Neuronal stem cell (in vitro differentiated cells): ENCODE measurements at regions not wholly inside any gene's neighbourhood (a gene's known extent, or its start where the extent isn't known, plus 50 kb on each side); places are given as distances from the start of the nearest gene placed in this dataset.

Experiments used
- DNase-seq: peaks from one replicate; pipeline ENCODE4 v3.0.0-alpha.2; 2013; ENCODE audit warnings: low spot score
- H2AFZ ChIP-seq: one replicate; pipeline ENCODE4 v1.6.1; 2013; ENCODE audit warnings: mild to moderate bottlenecking, low read length, inconsistent platforms
- H2AK5ac ChIP-seq: 2 replicates; pipeline ENCODE4 v1.6.1; 2013; ENCODE audit warnings: low read depth, mild to moderate bottlenecking, inconsistent platforms, low read length, moderate library complexity, mixed read lengths
- H2BK120ac ChIP-seq: 2 replicates; pipeline ENCODE4 v1.6.1; 2013; ENCODE audit warnings: low read depth, mild to moderate bottlenecking, inconsistent platforms, low read length, moderate library complexity, mixed read lengths
- H2BK12ac ChIP-seq: one replicate; pipeline ENCODE4 v1.6.1; 2013; ENCODE audit warnings: low read length, inconsistent platforms
- H2BK15ac ChIP-seq: 2 replicates; pipeline ENCODE4 v1.6.1; 2013; ENCODE audit warnings: mild to moderate bottlenecking, low read length, inconsistent platforms, mixed read lengths
- H2BK5ac ChIP-seq: one replicate; pipeline ENCODE4 v1.6.1; 2013; ENCODE audit warnings: inconsistent platforms, mild to moderate bottlenecking, low read length, moderate library complexity
- H3K14ac ChIP-seq: one replicate; pipeline ENCODE4 v1.6.1; 2013; ENCODE audit warnings: low read length, inconsistent platforms
- H3K18ac ChIP-seq: 2 replicates; pipeline ENCODE4 v1.6.1; 2013; ENCODE audit warnings: low read length, inconsistent platforms
- H3K23ac ChIP-seq: 2 replicates; pipeline ENCODE4 v1.6.1; 2013; ENCODE audit warnings: low read depth, mild to moderate bottlenecking, mixed read lengths, low read length, inconsistent platforms; ENCODE audit not compliant: poor library complexity
- H3K27ac ChIP-seq: replicated peaks from 3 replicates; pipeline ENCODE4 v1.5.1; 2013; ENCODE audit warnings: low read length, inconsistent platforms
- H3K27me3 ChIP-seq, 3 experiments: 2 replicates each; pipeline ENCODE4 v1.6.1; 2013; ENCODE audit warnings: low read length in 3 of 3, mild to moderate bottlenecking in 2 of 3, inconsistent platforms in 1 of 3, low read depth in 1 of 3, mixed read lengths in 1 of 3, moderate library complexity in 1 of 3; ENCODE audit not compliant: control insufficient read depth in 3 of 3, insufficient read depth in 3 of 3
- H3K36me3 ChIP-seq, 2 donors: replicated peaks in 1 of 2; 2 replicates each; pipeline ENCODE4 v1.6.1; 2013; ENCODE audit warnings: low read length in 2 of 2; ENCODE audit not compliant: control insufficient read depth in 2 of 2, insufficient read depth in 2 of 2
- H3K4ac ChIP-seq: 2 replicates; pipeline ENCODE4 v1.6.1; 2013; ENCODE audit warnings: inconsistent platforms, mild to moderate bottlenecking, low read length, moderate library complexity
- H3K4me1 ChIP-seq, 2 donors: 1 replicate in 1 of 2; 2 replicates in 1 of 2; pipeline ENCODE4 v1.6.1; 2013; ENCODE audit warnings: low read length in 2 of 2, low read depth in 1 of 2; ENCODE audit not compliant: control insufficient read depth in 2 of 2, insufficient read depth in 1 of 2
- H3K4me2 ChIP-seq: one replicate; pipeline ENCODE4 v1.6.1; 2013; ENCODE audit warnings: mild to moderate bottlenecking, low read length, inconsistent platforms; ENCODE audit not compliant: insufficient read depth, poor library complexity, severe bottlenecking
- H3K4me3 ChIP-seq, 2 donors: 2 replicates each; pipeline ENCODE4 v1.5.1; 2013; ENCODE audit warnings: low read length in 2 of 2, mild to moderate bottlenecking in 2 of 2, inconsistent platforms in 1 of 2, moderate library complexity in 1 of 2
- H3K79me1 ChIP-seq: one replicate; pipeline ENCODE4 v1.6.1; 2013; ENCODE audit warnings: low read depth, mild to moderate bottlenecking, inconsistent platforms, low read length, moderate library complexity
- H3K9ac ChIP-seq: one replicate; pipeline ENCODE4 v1.6.1; 2013; ENCODE audit warnings: mild to moderate bottlenecking, low read depth, low read length, inconsistent platforms; ENCODE audit not compliant: poor library complexity
- H3K9me3 ChIP-seq, 2 donors: replicated peaks in 1 of 2; 2 replicates each; pipeline versions ENCODE3 to v1.6.1; 2013; ENCODE audit warnings: low read length in 2 of 2, mild to moderate bottlenecking in 2 of 2, inconsistent platforms in 1 of 2, low read depth in 1 of 2, mixed read lengths in 1 of 2, moderate library complexity in 1 of 2; ENCODE audit not compliant: control insufficient read depth in 2 of 2, insufficient read depth in 1 of 2
- H4K8ac ChIP-seq: one replicate; pipeline ENCODE4 v1.6.1; 2013; ENCODE audit warnings: low read depth, mild to moderate bottlenecking, inconsistent platforms, low read length, moderate library complexity
- H4K91ac ChIP-seq: one replicate; pipeline ENCODE4 v1.6.1; 2013; ENCODE audit warnings: low read length, low read depth, mild to moderate bottlenecking, inconsistent platforms; ENCODE audit not compliant: poor library complexity
- WGBS, 2 donors: extraction: QIAGEN DNeasy Blood & Tissue Kit; methylation state at CpG; one replicate each; pipeline ENCODE4 v1.1.7; 2013; ENCODE audit warnings: missing lambda C conversion rate in 2 of 2, mixed read lengths in 1 of 2; ENCODE audit not compliant: insufficient read length in 2 of 2, insufficient replicate concordance in 1 of 2; ENCODE audit errors: extremely low coverage in 2 of 2; 5-methylcytosine and 5-hydroxymethylcytosine counted together

DNA sequence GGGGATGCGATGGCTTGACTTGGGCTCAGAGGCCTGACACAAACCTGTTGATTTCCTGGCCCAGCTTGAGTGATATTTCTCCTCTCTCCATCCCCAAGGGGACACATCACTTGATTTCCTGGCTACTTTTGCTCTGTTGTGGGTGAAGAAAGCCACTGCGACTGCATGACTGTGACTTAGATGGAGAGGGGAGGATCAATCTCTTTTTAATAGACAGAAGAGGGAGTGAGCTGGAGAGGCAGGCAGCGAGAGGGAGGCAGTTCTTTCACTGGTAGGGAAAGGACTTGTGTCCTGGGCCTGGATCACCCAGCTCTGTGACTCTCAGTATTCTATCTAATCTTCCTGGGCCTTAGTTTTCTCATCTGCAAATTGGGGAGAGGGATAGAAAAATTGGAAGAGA is 189.8 kb upstream of the RGMA start:
- no CpG with 5 or more reads among the region's 3 CpGs for WGBS, 2 donors
- Histone ChIP-seq H3K79me1 (no peaks in the 10 kb centered on the region), H2AFZ (no peak overlapping the region), H2BK5ac (no peak overlapping the region), H4K91ac (no peak overlapping the region), H3K9ac (no peak overlapping the region), H3K23ac (no peak overlapping the region), H3K27me3 (no peaks in the 10 kb centered on the region), H3K18ac (peak overlapping the region; percentile 80), H3K27ac (peak overlapping the region; percentile 100), H3K9me3 (peaks cover 0 to 19% of the 10 kb centered on the region in 2 donors), H2BK120ac (no peak overlapping the region), H3K4ac (no peak overlapping the region), H2AK5ac (peak overlapping the region; percentile 6), H4K8ac (no peak overlapping the region), H3K4me3 (no peak overlapping the region), H3K4me1 (peaks cover 11 to 33% of the 10 kb centered on the region in 2 donors), H3K4me2 (no peak overlapping the region), H3K36me3 (no peaks in the 10 kb centered on the region), H2BK12ac (no peak overlapping the region), H2BK15ac (no peak overlapping the region), H3K14ac (no peak overlapping the region)
- no peak for DNase-seq

DNA sequence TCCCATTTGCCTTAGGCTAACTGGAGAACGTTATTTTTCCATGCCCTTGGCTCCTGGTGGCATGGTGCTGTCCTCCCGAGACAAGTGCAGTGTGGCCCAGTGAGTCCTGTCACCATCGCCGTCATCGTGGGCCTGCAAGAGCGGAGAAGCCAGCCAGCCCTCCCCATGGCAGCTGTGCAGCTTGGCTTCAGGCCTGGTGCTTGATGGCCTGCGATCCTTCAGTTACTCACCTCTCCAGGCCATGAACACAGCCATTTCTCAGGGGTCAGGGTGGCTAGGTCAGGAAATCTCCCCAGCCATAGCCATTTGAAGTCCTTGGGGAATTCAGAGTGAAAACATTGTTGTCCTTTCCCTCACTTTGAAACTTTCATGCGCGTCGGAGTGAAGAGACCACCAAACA is 189.0 kb upstream of the RGMA start:
- peaks cover 11 to 36% of the 10 kb centered on the region in 2 donors for H3K4me1 ChIP-seq
- peak overlapping the region; percentile 32 for H3K9ac ChIP-seq
- peak overlapping the region; percentile 45 for H3K23ac ChIP-seq
- no CpG with 5 or more reads among the region's 10 CpGs for WGBS, 2 donors
- H2AFZ ChIP-seq = no peak overlapping the region
- peak overlapping the region; percentile 99 for H4K91ac ChIP-seq
- peak overlapping the region; percentile 74 for H3K18ac ChIP-seq
- peaks cover 0 to 26% of the 10 kb centered on the region in 2 donors for H3K9me3 ChIP-seq
- peak overlapping the region; percentile 98 for H2AK5ac ChIP-seq
- H3K4ac ChIP-seq = peak overlapping the region; percentile 43
- H2BK15ac ChIP-seq = peak overlapping the region; percentile 13
- no peak overlapping the region for H3K14ac ChIP-seq
- H3K27ac ChIP-seq = peak overlapping the region; percentile 49
- H2BK12ac ChIP-seq = peak overlapping the region; percentile 87
- H3K27me3 ChIP-seq = no peaks in the 10 kb centered on the region
- peak overlapping the region; percentile 93 for H2BK120ac ChIP-seq
- no peaks in the 10 kb centered on the region for H3K79me1 ChIP-seq
- H2BK5ac ChIP-seq = peak overlapping the region; percentile 96
- no peak for DNase-seq
- H4K8ac ChIP-seq = no peak overlapping the region
- H3K4me2 ChIP-seq = no peak overlapping the region
- H3K4me3 ChIP-seq = no peak overlapping the region
- H3K36me3 ChIP-seq = no peaks in the 10 kb centered on the region

DNA sequence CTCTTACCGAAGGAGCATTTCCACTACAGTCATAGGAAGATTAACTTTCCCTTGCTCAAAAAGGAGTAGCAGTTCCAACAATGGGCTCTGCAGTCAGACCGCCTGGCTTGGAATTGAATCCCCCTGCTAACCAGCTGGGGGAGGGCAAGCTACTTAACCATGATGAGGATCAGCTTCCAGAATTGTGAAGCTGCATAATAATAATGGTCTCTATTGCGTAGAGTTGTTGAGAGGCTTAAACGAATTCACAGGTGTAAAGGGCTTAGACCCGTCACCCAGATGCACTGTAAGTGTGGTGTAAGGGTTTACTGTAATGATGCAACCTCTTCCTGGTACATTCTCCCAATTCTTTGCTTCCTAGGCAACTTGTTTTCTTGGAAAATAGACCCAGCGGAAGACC is 185.2 kb upstream of the RGMA start:
- Histone ChIP-seq H4K8ac (no peak overlapping the region), H3K14ac (no peak overlapping the region), H3K4me1 (peaks cover 16 to 40% of the 10 kb centered on the region in 2 donors), H2AK5ac (no peak overlapping the region), H3K27me3 (no peaks in the 10 kb centered on the region), H3K9me3 (peaks cover 2 to 60% of the 10 kb centered on the region in 2 donors), H3K9ac (no peak overlapping the region), H3K27ac (peak overlapping the region; percentile 43), H2BK15ac (no peak overlapping the region), H2AFZ (no peak overlapping the region), H2BK12ac (no peak overlapping the region), H3K4me3 (no peak overlapping the region), H4K91ac (no peak overlapping the region), H2BK120ac (no peak overlapping the region), H3K79me1 (no peaks in the 10 kb centered on the region), H3K23ac (no peak overlapping the region), H3K18ac (no peak overlapping the region), H3K4ac (no peak overlapping the region), H3K36me3 (no peaks in the 10 kb centered on the region), H2BK5ac (no peak overlapping the region), H3K4me2 (no peak overlapping the region)
- no CpG with 5 or more reads among the region's 6 CpGs for WGBS, 2 donors
- no peak for DNase-seq

DNA sequence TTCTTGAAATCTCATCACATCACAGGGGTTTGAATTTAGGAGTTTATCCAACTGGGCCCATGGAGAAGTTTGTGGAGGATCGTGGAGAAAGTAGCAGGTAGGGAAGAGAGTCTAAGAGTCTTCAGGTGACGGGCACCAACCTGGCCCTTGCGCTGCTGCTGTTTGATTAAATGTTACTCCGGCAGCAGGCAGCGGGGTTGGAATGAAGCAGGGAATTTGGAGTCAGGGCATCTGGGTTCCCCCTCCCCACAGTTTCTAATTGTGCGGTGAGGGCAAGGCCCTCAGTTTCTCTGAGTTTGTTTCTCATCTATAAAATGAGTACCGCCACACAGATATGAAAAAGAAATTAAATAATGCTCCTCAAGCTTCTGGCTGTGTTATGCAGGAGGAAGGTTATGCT is 182.9 kb upstream of the RGMA start:
- Histone ChIP-seq H3K9me3 (peaks cover 2 to 76% of the 10 kb centered on the region in 2 donors), H3K18ac (no peak overlapping the region), H3K4ac (no peak overlapping the region), H3K23ac (no peak overlapping the region), H3K27me3 (no peaks in the 10 kb centered on the region), H3K79me1 (no peaks in the 10 kb centered on the region), H3K9ac (no peak overlapping the region), H2BK5ac (no peak overlapping the region), H2AK5ac (no peak overlapping the region), H4K91ac (no peak overlapping the region), H3K27ac (no peak overlapping the region), H2BK12ac (peak overlapping the region; percentile 60), H4K8ac (no peak overlapping the region), H2BK120ac (no peak overlapping the region), H3K4me2 (no peak overlapping the region), H3K4me1 (peaks cover 12 to 28% of the 10 kb centered on the region in 2 donors), H2AFZ (no peak overlapping the region), H2BK15ac (no peak overlapping the region), H3K4me3 (no peak overlapping the region), H3K14ac (no peak overlapping the region), H3K36me3 (no peaks in the 10 kb centered on the region)
- no CpG with 5 or more reads among the region's 7 CpGs for WGBS, 2 donors
- DNase-seq = no peak
